ENCODE measurements at regions not wholly inside any gene's neighbourhood (a gene's known extent, or its start where the extent isn't known, plus 50 kb on each side); places are given as distances from the start of the nearest gene placed in this dataset.

DNA sequence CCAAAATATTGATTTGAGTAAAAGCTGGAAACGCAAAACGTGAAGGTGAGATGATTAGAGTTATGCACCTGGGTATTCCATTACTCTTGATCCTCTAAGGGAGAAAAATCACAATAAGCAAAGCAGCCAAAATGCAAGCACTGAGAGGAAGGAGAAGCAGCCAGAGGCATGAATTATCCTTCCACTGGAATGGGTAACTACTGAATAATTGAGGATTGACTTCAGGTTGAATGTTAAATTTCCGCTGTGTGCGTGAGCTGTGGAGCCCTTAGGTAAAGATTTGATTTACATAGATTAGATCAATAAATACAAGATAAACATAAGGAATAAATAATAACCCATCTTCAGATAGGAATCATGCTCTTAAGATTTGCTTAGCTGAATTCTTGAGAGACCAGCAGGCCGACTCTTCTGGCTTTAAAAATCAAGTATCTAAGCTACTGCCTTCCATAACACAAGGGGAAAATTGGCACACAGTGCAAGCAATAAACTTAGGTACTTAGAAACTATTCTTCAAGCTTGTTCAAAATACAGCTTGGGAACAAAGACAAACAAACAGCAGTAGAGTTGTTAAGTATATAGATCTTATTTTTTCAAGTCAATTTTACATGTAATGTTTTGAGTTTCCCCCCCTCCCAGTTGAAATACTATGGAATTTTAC lies 1459.5 kb downstream of the ZPLD1 start:
- peak in 1 of 3 donors; percentile 11 for DNase-seq

DNA sequence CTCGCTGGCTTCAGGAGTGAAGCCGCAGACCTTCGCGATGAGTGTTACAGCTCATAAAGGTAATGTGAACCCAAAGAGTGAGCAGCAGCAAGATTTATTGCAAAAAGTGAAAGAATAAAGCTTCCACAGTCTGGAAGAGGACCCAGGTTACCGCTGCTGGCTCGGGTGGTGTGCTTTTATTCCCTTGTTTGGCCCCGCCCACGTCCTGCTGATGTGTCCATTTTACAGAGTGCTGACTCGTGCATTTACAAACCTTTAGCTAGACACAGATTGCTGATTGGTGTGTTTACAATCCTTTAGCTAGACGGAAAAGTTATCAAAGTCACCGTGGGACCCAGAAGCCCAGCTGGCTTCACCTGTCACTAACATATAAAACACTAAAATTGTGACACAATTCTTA lies 1464.5 kb downstream of the ZPLD1 start:
- DNase-seq, result no peak

DNA sequence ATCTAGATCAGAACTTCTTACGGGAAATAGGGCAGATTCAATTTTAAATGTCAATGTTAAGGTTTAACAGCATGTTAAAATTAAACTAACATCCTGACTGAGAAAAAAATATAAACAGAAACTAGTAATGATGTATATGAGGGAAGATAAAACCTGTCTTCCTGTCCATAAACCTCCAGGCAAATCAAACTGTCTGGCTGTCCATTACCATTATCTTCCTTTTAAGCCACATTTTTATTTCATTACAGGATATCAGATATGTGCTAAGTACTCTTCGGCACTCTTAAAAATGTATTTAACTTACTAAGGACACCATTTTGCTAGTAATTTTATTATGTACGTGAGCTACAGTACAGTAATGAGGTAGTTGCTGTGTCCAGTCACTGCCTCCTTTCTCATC lies 1461.7 kb upstream of the ALCAM start:
- no peak for DNase-seq

DNA sequence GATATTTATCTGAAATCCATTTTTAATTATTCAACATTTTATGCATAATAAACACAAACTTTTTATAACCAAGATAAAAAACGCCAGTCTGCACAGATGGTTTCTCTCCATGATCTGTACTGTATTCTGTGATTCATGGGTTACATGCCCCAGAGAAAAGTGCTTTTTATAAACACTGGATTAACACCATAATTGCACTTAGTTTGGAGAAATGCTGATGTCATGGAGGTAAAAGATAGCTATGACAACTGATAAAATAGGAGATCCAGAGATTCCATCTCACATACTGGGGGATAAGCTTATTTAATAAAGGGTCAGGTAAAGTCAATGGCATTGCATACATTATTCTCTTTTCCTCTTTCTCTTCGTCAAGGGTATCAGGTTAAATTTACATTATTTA lies 1460.4 kb upstream of the ALCAM start:
- no peak for DNase-seq

DNA sequence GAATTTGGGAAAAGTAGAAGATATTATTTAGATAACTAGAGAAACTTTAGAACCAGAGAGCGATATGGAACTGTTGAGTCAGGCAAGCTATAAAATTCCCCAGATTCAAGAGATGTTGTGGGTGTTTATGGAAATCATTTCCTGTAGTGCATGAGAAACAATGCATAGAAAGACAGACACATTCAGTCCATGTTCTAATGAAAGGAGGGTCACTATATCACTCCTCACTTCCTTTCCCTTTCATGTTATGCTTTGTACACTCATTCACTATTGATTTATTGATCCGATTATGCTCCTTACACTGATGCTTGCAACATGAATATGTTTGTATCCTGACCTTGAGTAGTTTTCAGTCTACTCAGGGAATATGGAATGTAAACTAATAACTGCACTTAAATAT lies 1459.9 kb upstream of the ALCAM start:
- DNase-seq, result no peak

DNA sequence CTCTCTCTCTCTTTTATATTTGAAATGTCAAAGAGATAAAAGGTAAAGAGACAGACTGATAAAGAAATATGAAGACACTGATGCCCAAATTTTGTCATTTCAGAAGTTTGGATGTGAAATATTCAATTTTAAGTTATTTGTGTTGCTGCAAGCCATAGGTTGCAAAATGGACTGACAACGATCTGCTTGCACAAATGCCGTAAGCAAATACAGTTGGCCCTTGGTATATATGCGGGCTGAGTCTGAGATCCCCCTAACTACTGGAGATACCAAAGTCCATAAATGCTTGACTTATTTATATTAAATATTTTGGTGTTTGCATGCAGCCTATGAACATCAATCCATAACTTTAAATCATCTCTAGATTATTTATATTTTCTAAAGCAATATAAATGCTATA lies 1459.1 kb upstream of the ALCAM start:
- DNase-seq, result no peak

DNA sequence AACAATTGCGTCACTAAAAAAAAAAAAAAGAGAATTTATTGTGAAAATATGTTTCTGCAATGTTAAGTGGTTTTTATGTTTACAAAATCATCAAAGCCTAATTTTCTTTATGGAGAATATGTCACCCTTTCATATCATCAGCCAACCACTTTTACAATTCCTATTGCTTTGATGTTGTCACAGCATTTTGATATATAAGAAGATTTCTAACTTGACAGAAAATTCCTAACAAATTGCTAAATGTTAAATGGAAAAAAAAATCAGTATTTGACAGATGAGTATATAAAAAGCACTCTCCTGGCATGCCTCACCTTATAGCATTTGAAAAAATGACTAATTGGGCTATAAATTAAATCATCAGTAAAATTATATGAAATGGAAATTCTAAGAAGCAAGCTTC lies 1457.3 kb upstream of the ALCAM start:
- DNase-seq, result no peak

DNA sequence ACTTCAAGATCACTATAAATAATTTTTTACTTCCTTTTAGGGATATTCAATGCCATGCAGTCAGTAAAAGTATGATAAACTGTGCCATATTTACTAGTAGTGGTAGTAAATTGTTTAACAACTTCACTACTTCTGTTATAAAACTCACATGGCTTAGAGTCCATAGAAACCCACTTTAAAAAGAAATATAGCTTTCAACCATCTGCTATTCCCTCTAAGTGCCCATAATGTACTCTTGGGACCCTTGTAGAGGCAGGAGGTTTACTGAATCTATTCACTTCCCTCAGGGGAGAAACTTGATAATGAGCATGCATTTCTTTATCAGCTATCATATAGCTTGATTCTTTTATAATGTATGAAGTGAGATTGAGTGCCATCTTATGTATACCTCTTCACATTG lies 1448.4 kb upstream of the ALCAM start:
- DNase-seq, result no peak

DNA sequence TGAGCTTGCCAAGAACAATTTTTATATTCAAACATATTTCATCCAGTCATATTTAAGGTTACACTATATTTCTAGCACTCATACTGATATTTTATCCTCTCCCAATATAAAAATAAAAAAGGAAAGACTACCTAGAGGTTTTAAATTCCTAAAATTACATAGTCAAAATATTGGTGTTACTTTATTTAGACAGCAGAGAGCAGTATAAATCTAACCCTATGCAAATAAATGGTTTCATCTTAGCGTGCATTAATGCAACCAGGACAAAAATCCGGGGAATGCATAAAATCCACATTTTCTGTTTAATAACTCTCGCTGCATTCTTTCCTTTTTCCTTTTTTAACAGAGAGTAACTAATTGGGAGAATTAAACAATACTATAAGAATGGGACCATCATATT lies 1447.4 kb upstream of the ALCAM start:
- DNase-seq, result no peak

DNA sequence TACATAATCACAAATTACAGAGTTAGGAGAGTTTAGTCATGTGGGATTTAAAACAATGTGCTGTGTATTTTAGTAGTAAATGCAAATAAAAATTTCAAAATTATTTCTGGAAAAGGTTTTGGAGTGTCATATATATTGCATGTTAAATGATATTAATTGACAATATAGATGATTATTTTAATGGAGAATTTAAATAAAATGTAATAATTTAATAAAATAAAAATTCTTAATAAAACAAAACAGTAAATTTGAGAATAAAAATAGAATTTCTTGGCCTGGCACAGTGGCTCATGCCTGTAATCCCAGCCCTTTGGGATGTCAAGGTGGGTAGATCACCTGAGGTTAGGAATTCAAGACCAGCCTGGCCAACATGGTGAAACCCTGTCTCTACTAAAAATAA lies 1442.8 kb upstream of the ALCAM start:
- DNase-seq, result no peak

DNA sequence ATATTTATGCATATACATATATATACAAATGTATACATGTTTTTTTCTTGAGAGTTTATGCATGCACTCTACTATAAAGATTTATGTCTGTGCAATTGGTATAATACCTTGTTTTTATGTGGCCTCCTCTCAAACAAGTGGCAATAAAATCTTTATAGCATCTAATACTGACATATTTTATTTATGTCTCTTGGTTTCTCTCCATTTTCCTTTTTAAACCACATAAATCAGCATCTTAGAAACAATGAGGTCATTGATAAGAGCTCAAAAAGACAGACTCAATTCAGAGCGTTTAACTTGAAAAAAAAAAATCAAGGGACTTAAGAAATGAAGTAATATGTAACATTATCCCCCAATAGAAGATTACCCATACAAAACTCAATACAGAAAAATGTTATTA lies 1442.2 kb upstream of the ALCAM start:
- DNase-seq, result no peak

DNA sequence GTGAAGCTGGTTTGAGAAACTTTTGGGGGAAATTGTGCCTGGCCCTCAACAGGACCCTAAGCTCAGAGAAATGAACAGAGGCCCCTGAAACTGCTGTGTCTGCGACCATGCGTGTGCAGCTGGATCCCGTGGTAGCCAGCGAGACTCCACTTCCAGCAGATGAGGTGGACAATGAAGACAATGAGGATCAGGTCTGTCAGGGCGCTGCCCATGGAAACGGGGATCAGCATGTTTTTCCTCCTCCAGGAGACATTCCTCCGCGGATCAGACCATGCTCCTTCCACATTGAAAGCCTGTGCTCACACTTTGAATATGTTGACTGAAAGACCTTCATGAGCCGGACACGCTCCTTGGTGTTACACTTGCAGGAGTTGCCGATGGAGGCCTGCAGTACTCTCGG lies 1439.8 kb upstream of the ALCAM start:
- DNase-seq, result no peak

DNA sequence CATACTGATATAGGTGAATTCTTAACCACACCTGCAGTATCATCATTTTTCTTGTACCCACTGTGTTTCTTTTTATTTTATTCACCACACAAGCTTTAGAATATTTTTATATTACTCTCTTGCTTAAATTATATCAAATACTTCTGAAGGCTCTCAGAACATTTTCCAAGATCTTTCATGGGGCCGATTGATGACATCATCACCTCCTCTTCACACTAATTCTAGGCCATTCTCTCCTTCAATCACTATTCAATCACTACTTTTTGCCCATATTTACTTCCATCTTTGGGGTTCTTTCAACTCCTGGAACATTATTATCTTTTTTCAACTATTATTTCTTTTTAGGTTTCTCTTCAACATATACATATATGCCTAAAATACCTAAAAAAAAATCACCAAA lies 1438.8 kb upstream of the ALCAM start:
- no peak for DNase-seq

DNA sequence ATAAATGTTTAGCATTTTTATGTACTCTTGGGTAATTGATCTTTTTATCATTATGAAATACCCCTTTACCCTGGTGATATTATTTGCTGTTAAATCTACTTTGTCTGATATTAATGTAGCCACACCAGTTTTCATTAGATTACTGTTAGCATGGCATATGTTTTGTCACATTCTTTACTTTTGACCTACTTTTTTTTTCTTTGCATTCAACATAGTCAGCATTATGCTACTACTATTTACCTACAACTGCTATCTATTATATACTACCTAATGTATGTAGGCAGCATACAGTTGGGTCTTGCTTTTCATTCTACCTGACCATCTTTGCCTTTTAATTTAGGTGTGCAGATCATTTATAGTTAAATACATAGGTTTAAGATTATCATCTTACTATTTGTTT lies 1429.6 kb upstream of the ALCAM start:
- DNase-seq, result no peak

DNA sequence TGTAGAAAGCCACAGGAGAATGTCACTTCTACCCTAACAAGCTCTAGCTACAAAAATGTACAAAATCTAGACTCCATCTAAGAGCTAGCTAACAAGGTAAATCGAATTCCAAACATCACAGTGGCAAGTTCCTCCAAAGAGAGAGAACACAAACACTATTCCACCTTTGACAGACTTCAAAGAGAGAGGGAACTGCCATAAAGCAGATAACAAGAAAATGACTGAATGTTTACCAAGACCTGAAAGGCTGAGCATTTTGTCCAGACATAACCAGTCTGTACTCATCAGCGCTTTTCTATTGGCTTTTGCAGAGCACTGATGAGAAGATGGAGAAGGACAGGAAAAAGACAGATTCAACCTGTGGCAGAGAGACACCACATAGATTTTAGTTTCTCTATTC lies 1419.6 kb upstream of the ALCAM start:
- no peak for DNase-seq

DNA sequence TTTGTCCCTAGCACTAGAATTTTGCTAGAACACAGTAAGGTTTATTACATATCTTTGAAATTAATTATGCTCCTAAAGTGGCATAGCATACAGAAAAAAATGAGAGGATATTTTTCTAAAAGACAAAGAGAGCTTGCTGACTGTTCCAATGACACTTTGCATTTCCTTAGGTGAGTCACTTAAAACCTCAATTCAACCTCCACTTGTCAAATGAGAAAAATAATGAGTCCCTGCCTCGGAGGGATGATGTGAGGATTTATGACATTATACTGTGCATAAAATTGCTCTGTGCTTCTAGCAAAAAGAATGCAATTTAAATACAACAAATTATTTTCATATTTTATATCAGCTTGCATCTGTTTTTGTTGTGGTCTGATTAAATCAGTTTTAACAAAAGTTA lies 1417.0 kb upstream of the ALCAM start:
- no peak for DNase-seq

DNA sequence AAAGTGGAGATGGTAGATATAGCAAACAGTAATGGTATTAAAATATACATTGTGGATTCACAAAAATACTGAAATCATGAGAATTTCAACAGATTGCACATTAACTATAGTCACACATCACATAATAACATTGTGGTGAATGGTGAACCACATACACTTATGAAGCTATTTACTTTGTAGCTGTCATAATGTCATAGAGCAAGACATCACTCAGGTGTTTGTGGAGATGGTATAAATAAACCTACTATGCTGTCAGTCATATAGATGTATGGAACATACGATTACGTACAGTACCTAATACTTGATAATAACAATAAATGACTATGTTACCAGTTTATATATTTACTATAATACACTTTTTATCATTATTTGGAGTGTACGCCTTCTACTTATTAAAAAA lies 1416.0 kb upstream of the ALCAM start:
- no peak for DNase-seq

DNA sequence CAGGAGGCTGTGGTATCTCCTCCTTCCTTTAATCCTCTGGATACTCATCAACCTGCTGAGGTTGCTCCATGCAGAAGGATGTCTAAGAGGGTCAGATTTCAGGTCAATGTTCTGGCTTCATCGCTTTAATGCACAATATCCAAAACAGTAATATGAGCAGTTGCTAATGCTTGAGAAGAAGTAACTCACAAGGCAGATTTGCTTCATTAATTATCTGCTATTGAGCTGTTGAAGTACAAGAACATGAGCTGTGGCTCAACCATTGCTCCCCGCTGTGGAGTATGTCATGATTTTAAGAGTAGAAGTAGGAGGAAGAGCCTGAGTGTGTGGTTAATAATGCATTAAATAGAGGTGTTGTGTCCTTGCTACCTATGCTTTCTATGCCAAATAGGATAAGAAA lies 1412.9 kb upstream of the ALCAM start:
- DNase-seq, result no peak

DNA sequence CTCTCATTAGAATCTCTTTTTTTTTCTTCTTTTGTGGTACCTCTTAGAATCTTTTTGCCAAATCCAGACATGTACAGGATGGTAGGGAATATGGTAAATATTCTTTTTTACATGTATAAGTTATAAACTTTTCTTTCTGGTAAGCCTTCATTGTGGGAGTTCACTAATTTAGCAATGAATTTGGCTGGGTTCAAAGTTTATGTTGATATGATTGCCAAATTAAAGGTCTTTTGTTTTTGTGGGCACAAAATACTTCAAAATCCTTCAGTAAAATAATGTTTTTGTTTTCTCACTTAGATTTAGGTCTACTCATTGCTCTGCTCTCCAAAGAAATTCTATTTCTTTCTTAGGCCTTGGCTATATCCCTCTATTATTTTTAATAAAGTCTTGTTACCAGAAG lies 1405.9 kb upstream of the ALCAM start:
- DNase-seq, result no peak

DNA sequence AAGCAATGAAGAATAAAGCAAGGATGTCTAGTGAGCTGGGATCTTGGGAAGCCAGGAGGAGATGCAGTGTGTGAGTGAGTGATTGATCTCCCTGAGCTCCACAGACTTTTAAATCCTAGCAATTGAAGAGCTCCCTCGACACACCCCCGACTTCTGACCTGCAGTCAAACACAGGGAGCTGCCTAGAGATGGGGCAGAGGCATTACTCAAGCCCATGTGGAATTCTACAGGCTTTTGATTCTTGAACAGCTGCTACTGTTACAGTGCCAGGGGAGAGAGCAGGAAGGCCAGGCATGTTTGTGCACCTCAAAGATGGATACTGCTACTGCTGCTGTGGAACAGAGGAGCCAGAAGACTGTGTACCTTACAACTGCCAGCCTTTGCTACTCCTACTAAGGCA lies 1403.1 kb upstream of the ALCAM start:
- DNase-seq, result no peak

DNA sequence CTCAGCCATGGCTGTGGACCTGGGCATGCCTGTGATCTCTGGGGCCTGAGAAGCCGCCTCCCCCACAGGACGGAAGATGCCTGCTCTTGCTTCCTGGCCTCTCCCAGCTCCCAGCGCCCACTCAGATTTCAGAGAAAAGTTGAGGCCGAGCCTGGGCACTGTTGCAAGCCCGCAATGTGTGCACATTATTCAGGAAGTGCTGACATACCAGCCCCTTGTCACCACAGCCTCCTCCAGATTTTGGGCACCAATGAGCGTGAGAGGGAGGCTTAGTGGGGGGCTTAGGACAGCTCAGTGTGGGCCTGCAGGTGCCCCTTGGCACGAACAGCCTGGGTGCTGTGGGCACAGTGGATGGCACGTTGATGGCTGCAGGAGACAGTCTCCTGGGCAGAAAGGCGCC lies 1400.9 kb upstream of the ALCAM start:
- no peak for DNase-seq

DNA sequence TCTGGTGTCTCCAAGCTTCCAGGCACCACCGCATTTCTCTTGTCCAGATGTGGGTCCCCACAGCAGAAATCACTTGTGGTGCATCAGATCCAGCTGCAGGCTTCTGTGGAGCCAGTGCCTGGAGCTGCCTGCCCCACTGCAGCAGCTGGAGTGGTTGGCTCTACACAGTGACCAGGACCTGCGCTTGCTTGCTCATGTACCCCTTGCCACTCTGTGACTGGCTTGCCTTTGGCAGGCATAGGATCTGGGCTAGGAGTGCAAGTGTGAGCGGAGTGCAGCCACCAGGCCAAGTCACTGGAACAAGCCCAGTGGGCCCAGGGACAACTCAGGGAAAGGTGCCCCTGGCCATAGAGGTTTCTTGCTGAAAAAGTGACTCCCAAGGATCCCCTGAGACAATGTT lies 1400.0 kb upstream of the ALCAM start:
- no peak for DNase-seq

DNA sequence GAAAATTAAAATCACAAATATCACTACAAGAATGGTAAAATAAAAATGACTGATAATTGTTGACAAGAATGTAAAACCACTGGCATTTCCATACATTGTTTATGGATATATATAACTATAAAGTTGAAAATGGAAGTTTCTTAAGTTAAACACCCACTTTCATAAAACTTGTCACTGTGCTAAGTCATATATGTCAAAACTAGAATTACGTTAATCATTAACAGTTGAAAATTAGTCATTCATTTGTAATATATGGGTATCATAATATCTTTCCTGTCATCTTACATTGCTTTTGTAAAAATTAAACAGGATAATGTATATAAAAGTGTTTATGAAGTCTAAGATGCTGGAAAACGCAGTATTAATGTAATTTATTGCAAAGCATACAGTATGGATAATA lies 1398.6 kb upstream of the ALCAM start:
- DNase-seq, result no peak

DNA sequence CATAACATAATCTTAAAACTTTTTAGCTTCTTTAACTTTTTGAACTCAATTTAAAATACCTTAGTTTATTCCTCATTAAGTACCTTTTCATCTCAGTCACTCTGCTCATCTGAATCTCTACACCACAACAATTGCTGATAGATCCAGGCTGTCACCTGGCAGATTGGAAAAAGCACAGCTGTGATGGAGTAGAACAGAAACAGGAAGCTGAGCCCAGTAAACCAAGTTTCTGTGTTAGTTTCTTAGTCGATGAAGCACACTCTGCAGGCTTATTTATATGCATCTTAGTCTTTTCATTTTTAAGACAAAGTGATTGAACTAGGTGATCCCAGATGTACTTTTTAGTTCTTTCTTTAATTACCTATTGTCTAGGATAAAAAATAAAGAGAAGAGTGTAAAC lies 1398.0 kb upstream of the ALCAM start:
- DNase-seq, result no peak

DNA sequence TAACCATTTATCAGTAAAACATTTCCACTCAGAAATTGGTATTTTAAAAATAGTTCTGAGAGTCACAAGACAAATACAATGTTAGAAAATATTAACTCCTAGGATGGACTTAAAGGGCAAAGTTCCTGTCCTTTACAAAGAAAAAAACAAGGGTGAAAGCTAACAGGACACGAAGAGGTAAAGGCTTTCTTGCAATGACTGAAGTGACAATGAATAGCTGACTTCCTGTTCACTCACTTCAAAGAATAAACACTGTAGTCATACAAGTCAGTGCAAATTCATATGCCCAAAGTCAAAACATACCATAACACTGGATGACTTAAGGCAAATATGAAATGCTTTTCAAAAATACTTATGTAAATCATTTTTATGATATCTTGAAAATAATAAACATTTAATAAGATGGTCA lies 1389.8 kb upstream of the ALCAM start:
- no peak for DNase-seq
